ENCODE measurements at regions not wholly inside any gene's neighbourhood (a gene's known extent, or its start where the extent isn't known, plus 50 kb on each side); places are given as distances from the start of the nearest gene placed in this dataset.

DNA sequence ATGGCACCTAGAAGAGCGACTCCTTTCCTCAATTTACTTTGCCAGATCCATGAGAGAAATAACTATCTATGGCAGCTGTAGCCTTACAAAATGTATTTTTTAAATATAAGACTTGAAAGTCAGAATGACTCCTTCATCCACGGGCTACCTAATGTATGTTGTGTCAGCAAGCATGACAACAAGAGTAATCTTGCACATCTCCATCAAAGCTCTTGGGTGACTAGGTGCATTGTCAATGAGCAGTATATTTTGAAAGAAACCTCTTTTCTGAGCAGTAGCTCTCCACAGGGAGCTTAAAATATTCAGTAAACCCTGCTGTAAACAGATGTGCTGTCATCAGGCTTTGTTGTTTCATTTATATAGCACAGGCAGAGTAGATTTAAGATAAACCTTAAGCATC is 757.2 kb upstream of the PHF14 start:
- no peak overlapping the region for H2BK20ac ChIP-seq (ENCODE audit: low read depth, low read length, poor library complexity, severe bottlenecking)
- H3K9ac ChIP-seq (ENCODE audit: extremely low read depth, insufficient read length, low read length), result no peak overlapping the region
- no peaks in the 10 kb centered on the region for H3K27me3 Mint-ChIP-seq (ENCODE audit: low read depth)
- H3T11ph ChIP-seq (ENCODE audit: low read length), result no peak overlapping the region
- H3K56ac ChIP-seq (ENCODE audit: insufficient read length, low read depth, low read length), result no peak overlapping the region
- H3K4me1 Mint-ChIP-seq, result no peaks in the 10 kb centered on the region
- no peaks in the 10 kb centered on the region for H3K4me1 ChIP-seq (ENCODE audit: insufficient read depth, low read length)
- H3K4me3 Mint-ChIP-seq, result no peak overlapping the region
- H3K79me1 ChIP-seq (ENCODE audit: insufficient read depth, low read depth, low read length, poor library complexity, severe bottlenecking), result no peaks in the 10 kb centered on the region
- peaks cover 0 to 12% (median 9%) of the 10 kb centered on the region in 3 experiments; a peak in 5 of 7 replicates for H3K36me3 Mint-ChIP-seq (ENCODE audit: insufficient read depth in 1 of 3, low read depth in 3 of 3)
- peaks cover 9 to 13% of the 10 kb centered on the region in 2 experiments; a peak in 4 of 5 replicates for H3K9me3 Mint-ChIP-seq
- no peak overlapping the region for H4K8ac ChIP-seq (replicated peaks; ENCODE audit: insufficient read length, low read depth, low read length)
- no peak overlapping the region for H2BK120ac ChIP-seq (ENCODE audit: low read depth, low read length, poor library complexity, severe bottlenecking)
- H4K91ac ChIP-seq (ENCODE audit: insufficient read length, low read depth, low read length), result no peak overlapping the region
- H2BK15ac ChIP-seq (ENCODE audit: low read depth, low read length), result no peak overlapping the region
- no peak overlapping the region for H3K23ac ChIP-seq (ENCODE audit: insufficient read length, low read depth, low read length)
- H3K27me3 ChIP-seq (ENCODE audit: insufficient read depth, low read length), result no peaks in the 10 kb centered on the region
- H3K4ac ChIP-seq (ENCODE audit: low read depth, low read length), result no peak overlapping the region
- no peak overlapping the region for H3K4me2 ChIP-seq (ENCODE audit: insufficient read depth, insufficient read length, low read length)
- H3K18ac ChIP-seq (ENCODE audit: insufficient read length, low read depth, low read length), result no peak overlapping the region
- no peak overlapping the region for H2BK12ac ChIP-seq (ENCODE audit: insufficient read length, low read depth, low read length)
- no peaks in the 10 kb centered on the region for H3K79me2 ChIP-seq (ENCODE audit: insufficient read depth, low read length)
- no peak overlapping the region for H3K27ac Mint-ChIP-seq
- no peak for DNase-seq
- H2AK5ac ChIP-seq (ENCODE audit: insufficient read length, low read length), result no peak overlapping the region
- H4K20me1 ChIP-seq (ENCODE audit: control insufficient read depth, insufficient read depth, insufficient read length), result no peaks in the 10 kb centered on the region
- no peak overlapping the region for H4K5ac ChIP-seq (ENCODE audit: insufficient read length, low read depth, low read length)
- no CpG with 5 or more reads among the region's 2 CpGs for WGBS (ENCODE audit: extremely low coverage, insufficient read length, low lambda C conversion rate)
- no peak overlapping the region for H2BK5ac ChIP-seq (ENCODE audit: insufficient read length, low read length)
- no peak overlapping the region for H3K14ac ChIP-seq (ENCODE audit: insufficient read depth, low read length)
- TF ChIP-seq, protein P1, sequence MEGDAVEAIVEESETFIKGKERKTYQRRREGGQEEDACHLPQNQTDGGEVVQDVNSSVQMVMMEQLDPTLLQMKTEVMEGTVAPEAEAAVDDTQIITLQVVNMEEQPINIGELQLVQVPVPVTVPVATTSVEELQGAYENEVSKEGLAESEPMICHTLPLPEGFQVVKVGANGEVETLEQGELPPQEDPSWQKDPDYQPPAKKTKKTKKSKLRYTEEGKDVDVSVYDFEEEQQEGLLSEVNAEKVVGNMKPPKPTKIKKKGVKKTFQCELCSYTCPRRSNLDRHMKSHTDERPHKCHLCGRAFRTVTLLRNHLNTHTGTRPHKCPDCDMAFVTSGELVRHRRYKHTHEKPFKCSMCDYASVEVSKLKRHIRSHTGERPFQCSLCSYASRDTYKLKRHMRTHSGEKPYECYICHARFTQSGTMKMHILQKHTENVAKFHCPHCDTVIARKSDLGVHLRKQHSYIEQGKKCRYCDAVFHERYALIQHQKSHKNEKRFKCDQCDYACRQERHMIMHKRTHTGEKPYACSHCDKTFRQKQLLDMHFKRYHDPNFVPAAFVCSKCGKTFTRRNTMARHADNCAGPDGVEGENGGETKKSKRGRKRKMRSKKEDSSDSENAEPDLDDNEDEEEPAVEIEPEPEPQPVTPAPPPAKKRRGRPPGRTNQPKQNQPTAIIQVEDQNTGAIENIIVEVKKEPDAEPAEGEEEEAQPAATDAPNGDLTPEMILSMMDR (conservative IDR thresholded peaks at IDR 0.05), result no peak
- no peaks in the 10 kb centered on the region for H3K23me2 ChIP-seq (ENCODE audit: insufficient read length, low read depth, low read length, poor library complexity, severe bottlenecking)
- no peak overlapping the region for H2AFZ ChIP-seq (ENCODE audit: low read length)
- peaks cover 8% of the 10 kb centered on the region for H3K9me3 ChIP-seq (ENCODE audit: control insufficient read depth, low read depth, low read length)
- H3K27ac ChIP-seq (ENCODE audit: insufficient read length, low read depth, low read length), result no peak overlapping the region

Measured in H9 (cell line).